ENCODE measurements at regions not wholly inside any gene's neighbourhood (a gene's known extent, or its start where the extent isn't known, plus 50 kb on each side); places are given as distances from the start of the nearest gene placed in this dataset.

DNA sequence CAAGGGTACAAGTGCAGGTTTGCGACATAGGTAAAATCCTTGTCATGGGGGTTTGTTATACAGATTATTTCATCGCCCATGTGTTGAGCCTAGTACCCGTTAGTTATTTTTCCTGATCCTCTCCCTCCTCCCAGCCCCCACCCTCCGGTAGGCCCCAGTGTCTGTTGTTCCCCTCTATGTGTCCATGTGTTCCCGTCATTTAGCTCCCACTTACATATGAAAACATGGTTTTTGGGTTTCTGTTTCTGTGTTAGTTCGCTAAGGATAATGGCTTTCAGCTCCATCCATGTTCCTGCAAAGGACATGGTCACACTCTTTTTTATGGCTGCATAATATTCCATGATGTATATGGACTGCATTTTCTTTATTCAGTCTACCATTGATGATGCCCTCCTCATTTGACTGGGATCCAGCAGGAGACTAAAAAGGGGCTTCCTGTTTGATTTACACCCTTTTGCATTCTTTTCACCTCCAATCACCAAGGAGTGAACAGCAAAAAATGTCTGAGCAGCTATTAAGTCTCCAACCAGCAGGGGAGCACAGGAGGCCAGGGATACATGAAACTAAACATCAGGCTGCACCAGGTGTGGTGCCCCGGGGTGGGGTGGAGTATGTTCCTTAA, 188.2 kb downstream of the SKIDA1 start:
- TF ChIP-seq, protein P1, sequence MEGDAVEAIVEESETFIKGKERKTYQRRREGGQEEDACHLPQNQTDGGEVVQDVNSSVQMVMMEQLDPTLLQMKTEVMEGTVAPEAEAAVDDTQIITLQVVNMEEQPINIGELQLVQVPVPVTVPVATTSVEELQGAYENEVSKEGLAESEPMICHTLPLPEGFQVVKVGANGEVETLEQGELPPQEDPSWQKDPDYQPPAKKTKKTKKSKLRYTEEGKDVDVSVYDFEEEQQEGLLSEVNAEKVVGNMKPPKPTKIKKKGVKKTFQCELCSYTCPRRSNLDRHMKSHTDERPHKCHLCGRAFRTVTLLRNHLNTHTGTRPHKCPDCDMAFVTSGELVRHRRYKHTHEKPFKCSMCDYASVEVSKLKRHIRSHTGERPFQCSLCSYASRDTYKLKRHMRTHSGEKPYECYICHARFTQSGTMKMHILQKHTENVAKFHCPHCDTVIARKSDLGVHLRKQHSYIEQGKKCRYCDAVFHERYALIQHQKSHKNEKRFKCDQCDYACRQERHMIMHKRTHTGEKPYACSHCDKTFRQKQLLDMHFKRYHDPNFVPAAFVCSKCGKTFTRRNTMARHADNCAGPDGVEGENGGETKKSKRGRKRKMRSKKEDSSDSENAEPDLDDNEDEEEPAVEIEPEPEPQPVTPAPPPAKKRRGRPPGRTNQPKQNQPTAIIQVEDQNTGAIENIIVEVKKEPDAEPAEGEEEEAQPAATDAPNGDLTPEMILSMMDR (IDR thresholded peaks at IDR 0.05): no peak
- TF ChIP-seq POLR2AphosphoS5 (IDR thresholded peaks at IDR 0.05) (no peak), POLR2A (IDR thresholded peaks at IDR 0.05) (no peak), EP300 (IDR thresholded peaks at IDR 0.05) (no peak)

All from stomach (tissue), 4 donors.